B cell (primary cell): ENCODE measurements at regions not wholly inside any gene's neighbourhood (a gene's known extent, or its start where the extent isn't known, plus 50 kb on each side); places are given as distances from the start of the nearest gene placed in this dataset.

ENCODE experiments used
- EZH2 ChIP-seq: IDR thresholded peaks from 2 replicates; pipeline ENCODE4 v1.6.1; 2012; ENCODE audit warnings: borderline replicate concordance, low read depth, mild to moderate bottlenecking, moderate library complexity, low read length; ENCODE audit not compliant: insufficient read depth, poor library complexity, severe bottlenecking
- TF ChIP-seq, protein P1 (sequence below): fragments of 200-600 bp; IDR thresholded peaks from one replicate; pipeline ENCODE4 v1.8.0; 2022; ENCODE audit warnings: antibody characterized with exemption, mild to moderate bottlenecking

GRCh38 chr10:21055339-21056135 lies 158.4 kb upstream of the NEBL start:
- TF ChIP-seq, protein P1, sequence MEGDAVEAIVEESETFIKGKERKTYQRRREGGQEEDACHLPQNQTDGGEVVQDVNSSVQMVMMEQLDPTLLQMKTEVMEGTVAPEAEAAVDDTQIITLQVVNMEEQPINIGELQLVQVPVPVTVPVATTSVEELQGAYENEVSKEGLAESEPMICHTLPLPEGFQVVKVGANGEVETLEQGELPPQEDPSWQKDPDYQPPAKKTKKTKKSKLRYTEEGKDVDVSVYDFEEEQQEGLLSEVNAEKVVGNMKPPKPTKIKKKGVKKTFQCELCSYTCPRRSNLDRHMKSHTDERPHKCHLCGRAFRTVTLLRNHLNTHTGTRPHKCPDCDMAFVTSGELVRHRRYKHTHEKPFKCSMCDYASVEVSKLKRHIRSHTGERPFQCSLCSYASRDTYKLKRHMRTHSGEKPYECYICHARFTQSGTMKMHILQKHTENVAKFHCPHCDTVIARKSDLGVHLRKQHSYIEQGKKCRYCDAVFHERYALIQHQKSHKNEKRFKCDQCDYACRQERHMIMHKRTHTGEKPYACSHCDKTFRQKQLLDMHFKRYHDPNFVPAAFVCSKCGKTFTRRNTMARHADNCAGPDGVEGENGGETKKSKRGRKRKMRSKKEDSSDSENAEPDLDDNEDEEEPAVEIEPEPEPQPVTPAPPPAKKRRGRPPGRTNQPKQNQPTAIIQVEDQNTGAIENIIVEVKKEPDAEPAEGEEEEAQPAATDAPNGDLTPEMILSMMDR, result no peak
- no peak for TF ChIP-seq EZH2
